Fibroblast of mammary gland (primary cell): ENCODE measurements at regions not wholly inside any gene's neighbourhood (a gene's known extent, or its start where the extent isn't known, plus 50 kb on each side); places are given as distances from the start of the nearest gene placed in this dataset.
"Not testable (repeated sequence)": the region's sequence is repeated elsewhere in the genome, so short reads cannot be mapped to it uniquely, and the experiment has no call there.

Source experiments
- DNase-seq: peaks from one replicate; pipeline ENCODE4 v3.0.0-alpha.2; 2010; ENCODE audit warnings: low read depth
- H3K4me3 ChIP-seq: 2 replicates; pipeline ENCODE4 v1.5.1; 2011; ENCODE audit warnings: low read depth, mild to moderate bottlenecking, low read length, moderate library complexity; ENCODE audit not compliant: control insufficient read depth
- CTCF ChIP-seq: conservative IDR thresholded peaks from 2 replicates; pipeline ENCODE4 v1.5.1; 2011; ENCODE audit warnings: low read depth, low read length, inconsistent platforms; ENCODE audit not compliant: control insufficient read depth, insufficient read depth

- DNase-seq, result no peak
- no peak for TF ChIP-seq CTCF
- no peak overlapping the region for H3K4me3 ChIP-seq
Observed at GRCh38 chr14:81618695-81619094, 85.0 kb upstream of the SEL1L start.

GRCh38 chr14:81619816-81620215 lies 86.2 kb upstream of the SEL1L start:
- no peak overlapping the region for H3K4me3 ChIP-seq
- no peak for DNase-seq
- TF ChIP-seq CTCF, result no peak

- H3K4me3 ChIP-seq, DNase-seq: not testable (repeated sequence)
Observed at GRCh38 chr14:81623771-81624396, 90.2 kb upstream of the SEL1L start.

GRCh38 chr14:81625343-81625742 lies 91.7 kb upstream of the SEL1L start:
- peak; percentile 20 for DNase-seq
- TF ChIP-seq CTCF, result peak; percentile 21
- no peak overlapping the region for H3K4me3 ChIP-seq

GRCh38 chr14:81632157-81632556 lies 98.5 kb upstream of the SEL1L start:
- H3K4me3 ChIP-seq, result no peak overlapping the region
- no peak for DNase-seq
- TF ChIP-seq CTCF, result no peak

GRCh38 chr14:81633496-81633895 lies 99.8 kb upstream of the SEL1L start:
- no peak for DNase-seq
- no peak for TF ChIP-seq CTCF
- H3K4me3 ChIP-seq, result no peak overlapping the region

- H3K4me3 ChIP-seq, result no peak overlapping the region
- no peak for TF ChIP-seq CTCF
- no peak for DNase-seq
Observed at GRCh38 chr14:81637639-81638038, 104.0 kb upstream of the SEL1L start.
